K562 (cell line): ENCODE measurements at regions not wholly inside any gene's neighbourhood (a gene's known extent, or its start where the extent isn't known, plus 50 kb on each side); places are given as distances from the start of the nearest gene placed in this dataset.

ENCODE experiments used
- ARNT ChIP-seq, 2 experiments: fragments of 450-650 bp; IDR thresholded peaks; 2 replicates each; pipeline ENCODE4 v1.6.1; 2016; ENCODE audit warnings: mild to moderate bottlenecking in 1 of 2
- ASH1L ChIP-seq: fragments of 450-650 bp; IDR thresholded peaks from 2 replicates; pipeline ENCODE4 v1.6.1; 2018; ENCODE audit warnings: borderline replicate concordance, mild to moderate bottlenecking, low read depth; ENCODE audit not compliant: partially characterized antibody
- CBX3 ChIP-seq, 2 experiments: IDR thresholded peaks; 1 replicate in 1 of 2; 2 replicates in 1 of 2; pipeline ENCODE4 v1.6.1; 2012; ENCODE audit warnings: inconsistent platforms in 2 of 2, low read length in 2 of 2, borderline replicate concordance in 1 of 2, control low read depth in 1 of 2
- KDM5B ChIP-seq: fragments of 200-600 bp; sonication (generic); IDR thresholded peaks from 2 replicates; pipeline ENCODE4 v1.6.1; 2012; ENCODE audit warnings: low read depth, mild to moderate bottlenecking, moderate library complexity, low read length, control low read depth, inconsistent platforms; ENCODE audit not compliant: insufficient replicate concordance
- NR2C2 ChIP-seq, 2 experiments: fragments of 200-800 bp in 1 of 2; sonication (Bioruptor generic) in 1 of 2; sonication (generic) in 1 of 2; formaldehyde crosslinking in 1 of 2; IDR thresholded peaks; 2 replicates each; pipeline versions ENCODE4 v1.6.1 to v1.8.0; 2016 to 2022; ENCODE audit warnings: mild to moderate bottlenecking in 1 of 2, missing compliant biosample characterization in 1 of 2, missing genetic modification characterization in 1 of 2, missing genetic modification reagents in 1 of 2
- PRPF4 ChIP-seq: fragments of 200-400 bp; formaldehyde crosslinking; IDR thresholded peaks from one replicate; pipeline ENCODE4 v1.6.1; 2017; ENCODE audit warnings: low read length, low read depth, mild to moderate bottlenecking; ENCODE audit not compliant: insufficient read depth, poor library complexity, severe bottlenecking
- RHOXF2B ChIP-seq: fragments of 250-450 bp; sonication (Bioruptor Pico); conservative IDR thresholded peaks from 2 replicates; pipeline ENCODE4 v1.5.1; 2021
- SAFB ChIP-seq: fragments of 200-400 bp; formaldehyde crosslinking; IDR thresholded peaks from 2 replicates; pipeline ENCODE4 v1.6.1; 2017; ENCODE audit warnings: low read depth, low read length, borderline replicate concordance
- SMARCA4 ChIP-seq: fragments of 450-650 bp; IDR thresholded peaks from 2 replicates; pipeline ENCODE4 v1.6.1; 2016
- SMARCE1 ChIP-seq: fragments of 450-650 bp; IDR thresholded peaks from 2 replicates; pipeline ENCODE4 v1.7.1; 2016; ENCODE audit warnings: mild to moderate bottlenecking
- TAF15 ChIP-seq: fragments of 200-400 bp; formaldehyde crosslinking; IDR thresholded peaks from 2 replicates; pipeline ENCODE4 v1.6.1; 2017; ENCODE audit warnings: mild to moderate bottlenecking, low read depth, low read length, moderate library complexity
- TCF7 ChIP-seq: sonication (generic); IDR thresholded peaks from 2 replicates; pipeline ENCODE4 v1.6.1; 2016; ENCODE audit warnings: antibody characterized with exemption, borderline replicate concordance
- ZNF140 ChIP-seq: fragments of 250-450 bp; sonication (Bioruptor Pico); IDR thresholded peaks from 2 replicates; pipeline ENCODE4 v1.8.0; 2021; ENCODE audit warnings: moderate library complexity, mild to moderate bottlenecking, inconsistent platforms
- ZNF146 ChIP-seq: IDR thresholded peaks from one replicate; pipeline ENCODE4 v1.6.1; 2018; ENCODE audit warnings: missing compliant biosample characterization; ENCODE audit not compliant: unreplicated experiment
- TF ChIP-seq, protein P1 (sequence below), 2 experiments: IDR thresholded peaks in 1 of 2; conservative IDR thresholded peaks in 1 of 2; 2 replicates each; pipeline ENCODE4 v1.6.1; 2016; ENCODE audit warnings: low read depth in 2 of 2, mild to moderate bottlenecking in 1 of 2, missing compliant biosample characterization in 1 of 2, missing genetic modification characterization in 1 of 2, moderate library complexity in 1 of 2
- TF ChIP-seq, protein P2 (sequence below): fragments of 450-650 bp; IDR thresholded peaks from 2 replicates; pipeline ENCODE4 v1.6.1; 2016; ENCODE audit warnings: antibody characterized with exemption
- TF ChIP-seq, protein P3 (sequence below): sonication (generic); formaldehyde crosslinking; IDR thresholded peaks from 2 replicates; pipeline ENCODE4 v1.4.0; 2020; ENCODE audit warnings: mild to moderate bottlenecking, missing genetic modification reagents
- TF ChIP-seq, protein P4 (sequence below): fragments of 450-650 bp; formaldehyde crosslinking; IDR thresholded peaks from 2 replicates; pipeline ENCODE4 v1.4.0; 2020; ENCODE audit warnings: mild to moderate bottlenecking
- TF ChIP-seq, protein P5 (sequence below): fragments of 200-800 bp; sonication (Bioruptor generic); IDR thresholded peaks from 2 replicates; pipeline ENCODE4 v1.6.1; 2017; ENCODE audit warnings: missing genetic modification characterization, missing compliant biosample characterization

DNA sequence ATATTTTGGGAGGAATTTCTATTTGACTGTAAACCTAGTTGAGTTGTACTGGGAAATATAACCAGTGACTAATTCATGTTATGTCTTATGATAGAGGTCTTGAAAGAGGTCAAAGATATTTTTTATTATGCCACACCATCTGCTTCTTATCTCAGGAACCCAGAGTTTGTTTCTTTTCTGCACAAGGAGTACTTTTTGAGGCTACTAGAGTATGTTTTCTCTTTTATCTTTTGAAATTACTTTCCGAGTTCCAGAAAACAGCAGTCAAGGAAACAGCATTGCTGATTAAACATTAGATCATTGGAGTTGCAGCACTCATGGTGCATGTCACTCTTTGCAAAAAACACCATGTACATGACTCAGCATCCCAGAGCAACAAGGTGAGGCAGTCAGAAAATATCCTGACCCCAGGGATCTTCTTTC, 645.8 kb upstream of the NR2F2 start (continued):
- TF ChIP-seq ZNF140 = no peak
- TF ChIP-seq ZNF146 (CRISPR knock-in tag) = no peak
- TF ChIP-seq PRPF4 = no peak
- TF ChIP-seq SMARCA4 = peak; percentile 92
- no peak for TF ChIP-seq SAFB
- peak; percentile 80; the same call in 1 of the 2 replicates for TF ChIP-seq SMARCE1
- TF ChIP-seq TAF15 = no peak
- TF ChIP-seq, protein P1, sequence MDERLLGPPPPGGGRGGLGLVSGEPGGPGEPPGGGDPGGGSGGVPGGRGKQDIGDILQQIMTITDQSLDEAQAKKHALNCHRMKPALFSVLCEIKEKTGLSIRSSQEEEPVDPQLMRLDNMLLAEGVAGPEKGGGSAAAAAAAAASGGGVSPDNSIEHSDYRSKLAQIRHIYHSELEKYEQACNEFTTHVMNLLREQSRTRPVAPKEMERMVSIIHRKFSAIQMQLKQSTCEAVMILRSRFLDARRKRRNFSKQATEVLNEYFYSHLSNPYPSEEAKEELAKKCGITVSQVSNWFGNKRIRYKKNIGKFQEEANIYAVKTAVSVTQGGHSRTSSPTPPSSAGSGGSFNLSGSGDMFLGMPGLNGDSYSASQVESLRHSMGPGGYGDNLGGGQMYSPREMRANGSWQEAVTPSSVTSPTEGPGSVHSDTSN (CRISPR knock-in tag; IDR thresholded peaks at IDR 0.05; ENCODE audit: low read depth) = no peak
- TF ChIP-seq, protein P1 (tag; conservative IDR thresholded peaks at IDR 0.05; ENCODE audit: low read depth) = peak; percentile 68
- TF ChIP-seq, protein P2, sequence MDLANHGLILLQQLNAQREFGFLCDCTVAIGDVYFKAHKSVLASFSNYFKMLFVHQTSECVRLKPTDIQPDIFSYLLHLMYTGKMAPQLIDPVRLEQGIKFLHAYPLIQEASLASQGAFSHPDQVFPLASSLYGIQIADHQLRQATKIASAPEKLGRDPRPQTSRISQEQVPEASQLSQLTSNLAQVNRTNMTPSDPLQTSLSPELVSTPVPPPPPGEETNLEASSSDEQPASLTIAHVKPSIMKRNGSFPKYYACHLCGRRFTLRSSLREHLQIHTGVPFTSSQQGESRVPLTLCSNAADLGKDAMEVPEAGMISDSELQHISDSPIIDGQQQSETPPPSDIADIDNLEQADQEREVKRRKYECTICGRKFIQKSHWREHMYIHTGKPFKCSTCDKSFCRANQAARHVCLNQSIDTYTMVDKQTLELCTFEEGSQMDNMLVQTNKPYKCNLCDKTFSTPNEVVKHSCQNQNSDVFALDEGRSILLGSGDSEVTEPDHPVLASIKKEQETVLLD = no peak
- TF ChIP-seq TCF7 = peak; percentile 73; the same call in 1 of the 2 replicates
- TF ChIP-seq, protein P3, sequence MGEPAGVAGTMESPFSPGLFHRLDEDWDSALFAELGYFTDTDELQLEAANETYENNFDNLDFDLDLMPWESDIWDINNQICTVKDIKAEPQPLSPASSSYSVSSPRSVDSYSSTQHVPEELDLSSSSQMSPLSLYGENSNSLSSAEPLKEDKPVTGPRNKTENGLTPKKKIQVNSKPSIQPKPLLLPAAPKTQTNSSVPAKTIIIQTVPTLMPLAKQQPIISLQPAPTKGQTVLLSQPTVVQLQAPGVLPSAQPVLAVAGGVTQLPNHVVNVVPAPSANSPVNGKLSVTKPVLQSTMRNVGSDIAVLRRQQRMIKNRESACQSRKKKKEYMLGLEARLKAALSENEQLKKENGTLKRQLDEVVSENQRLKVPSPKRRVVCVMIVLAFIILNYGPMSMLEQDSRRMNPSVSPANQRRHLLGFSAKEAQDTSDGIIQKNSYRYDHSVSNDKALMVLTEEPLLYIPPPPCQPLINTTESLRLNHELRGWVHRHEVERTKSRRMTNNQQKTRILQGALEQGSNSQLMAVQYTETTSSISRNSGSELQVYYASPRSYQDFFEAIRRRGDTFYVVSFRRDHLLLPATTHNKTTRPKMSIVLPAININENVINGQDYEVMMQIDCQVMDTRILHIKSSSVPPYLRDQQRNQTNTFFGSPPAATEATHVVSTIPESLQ (CRISPR knock-in tag) = no peak
- TF ChIP-seq, protein P4, sequence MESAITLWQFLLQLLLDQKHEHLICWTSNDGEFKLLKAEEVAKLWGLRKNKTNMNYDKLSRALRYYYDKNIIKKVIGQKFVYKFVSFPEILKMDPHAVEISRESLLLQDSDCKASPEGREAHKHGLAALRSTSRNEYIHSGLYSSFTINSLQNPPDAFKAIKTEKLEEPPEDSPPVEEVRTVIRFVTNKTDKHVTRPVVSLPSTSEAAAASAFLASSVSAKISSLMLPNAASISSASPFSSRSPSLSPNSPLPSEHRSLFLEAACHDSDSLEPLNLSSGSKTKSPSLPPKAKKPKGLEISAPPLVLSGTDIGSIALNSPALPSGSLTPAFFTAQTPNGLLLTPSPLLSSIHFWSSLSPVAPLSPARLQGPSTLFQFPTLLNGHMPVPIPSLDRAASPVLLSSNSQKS = no peak
- no peak for TF ChIP-seq ASH1L
- TF ChIP-seq CBX3 (IDR thresholded peaks at IDR 0.05; ENCODE audit: borderline replicate concordance in 1 of 2, low read length in 2 of 2) = peak in 1 of 2 experiments; percentile 49; a peak in 1 of 3 replicates
- TF ChIP-seq RHOXF2B (CRISPR knock-in tag) = no peak
- no peak for TF ChIP-seq NR2C2 (CRISPR knock-in tag; IDR thresholded peaks at IDR 0.05)
- TF ChIP-seq NR2C2 (tag; IDR thresholded peaks at IDR 0.05) = peak; percentile 64
- no peak for TF ChIP-seq KDM5B
- TF ChIP-seq, protein P5, sequence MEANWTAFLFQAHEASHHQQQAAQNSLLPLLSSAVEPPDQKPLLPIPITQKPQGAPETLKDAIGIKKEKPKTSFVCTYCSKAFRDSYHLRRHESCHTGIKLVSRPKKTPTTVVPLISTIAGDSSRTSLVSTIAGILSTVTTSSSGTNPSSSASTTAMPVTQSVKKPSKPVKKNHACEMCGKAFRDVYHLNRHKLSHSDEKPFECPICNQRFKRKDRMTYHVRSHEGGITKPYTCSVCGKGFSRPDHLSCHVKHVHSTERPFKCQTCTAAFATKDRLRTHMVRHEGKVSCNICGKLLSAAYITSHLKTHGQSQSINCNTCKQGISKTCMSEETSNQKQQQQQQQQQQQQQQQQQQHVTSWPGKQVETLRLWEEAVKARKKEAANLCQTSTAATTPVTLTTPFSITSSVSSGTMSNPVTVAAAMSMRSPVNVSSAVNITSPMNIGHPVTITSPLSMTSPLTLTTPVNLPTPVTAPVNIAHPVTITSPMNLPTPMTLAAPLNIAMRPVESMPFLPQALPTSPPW (CRISPR knock-in tag) = peak; percentile 55
- peak in 1 of 2 experiments; percentile 75; a peak in 2 of 4 replicates for TF ChIP-seq ARNT (IDR thresholded peaks at IDR 0.05)
